ENCODE measurements at regions not wholly inside any gene's neighbourhood (a gene's known extent, or its start where the extent isn't known, plus 50 kb on each side); places are given as distances from the start of the nearest gene placed in this dataset.

DNA sequence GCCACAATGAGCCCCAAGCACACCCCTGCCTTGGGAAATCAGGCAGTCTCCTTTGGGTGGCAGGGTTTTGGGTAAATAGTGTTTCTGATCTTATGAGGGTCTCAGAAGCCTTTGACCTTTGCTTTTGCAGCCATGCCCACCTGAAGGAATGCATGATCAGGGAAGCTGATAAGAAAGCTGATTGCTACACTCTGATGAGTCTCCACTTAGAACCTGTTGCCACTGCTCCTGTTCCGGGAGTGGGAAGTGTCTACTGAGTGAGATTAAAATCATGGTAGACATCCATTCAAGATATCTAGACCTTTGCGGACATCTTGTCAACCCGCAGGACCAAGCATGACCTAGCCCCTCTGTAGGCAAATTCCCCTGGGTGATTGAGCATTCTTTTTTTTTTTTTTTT, 282.6 kb downstream of the SKIDA1 start:
- in situ Hi-C loops (cut with HindIII; ENCODE audit: low sequenced_read_pairs) = no loop called here

DNA sequence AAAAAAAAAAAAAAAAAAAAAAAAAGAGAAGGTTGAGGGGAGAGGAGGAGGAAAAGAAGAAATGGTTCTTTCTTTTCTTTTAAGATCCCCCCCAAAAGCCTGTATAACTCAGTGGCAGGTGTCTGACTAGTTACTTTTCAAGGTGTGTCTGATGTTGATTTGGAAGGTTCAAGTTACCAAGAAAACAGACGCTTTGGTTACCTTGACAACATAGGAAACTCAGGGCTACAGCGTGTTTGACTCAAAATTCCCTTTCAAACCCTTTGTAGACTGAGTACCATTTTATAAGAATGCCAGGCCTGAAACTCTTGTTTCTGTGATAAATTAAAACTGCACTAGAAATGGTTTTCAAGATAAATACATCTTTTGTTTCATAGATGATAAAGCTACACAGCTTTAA, 286.8 kb downstream of the SKIDA1 start:
- DNase-seq (ENCODE audit: low spot score) = no peak
- in situ Hi-C loops (cut with HindIII; ENCODE audit: low sequenced_read_pairs) = no loop called here

More for the DNA sequence above, 282.6 kb downstream of the SKIDA1 start:
- no peak for DNase-seq (ENCODE audit: low spot score)

DNA sequence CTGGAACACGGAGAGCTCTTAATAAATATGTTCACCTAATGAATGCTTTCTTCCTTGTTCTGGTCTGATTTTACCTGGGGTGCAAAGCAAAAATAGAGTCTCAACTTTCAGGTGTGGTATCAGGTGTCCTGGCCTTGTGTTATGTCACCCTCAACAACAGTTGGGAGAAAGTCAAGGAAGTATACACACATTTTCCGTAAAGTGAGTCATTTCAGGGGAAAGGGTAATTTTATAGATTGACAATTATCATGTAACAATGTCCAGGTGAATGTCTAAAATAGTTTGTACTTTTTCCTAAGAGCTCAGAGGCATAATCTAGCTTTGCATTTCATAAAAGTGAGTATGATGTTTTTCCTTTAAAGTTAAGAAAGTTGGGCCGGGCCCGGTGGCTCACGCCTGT, 287.4 kb downstream of the SKIDA1 start:
- in situ Hi-C loops (cut with HindIII; ENCODE audit: low sequenced_read_pairs) = no loop called here
- DNase-seq (ENCODE audit: low spot score) = no peak

DNA sequence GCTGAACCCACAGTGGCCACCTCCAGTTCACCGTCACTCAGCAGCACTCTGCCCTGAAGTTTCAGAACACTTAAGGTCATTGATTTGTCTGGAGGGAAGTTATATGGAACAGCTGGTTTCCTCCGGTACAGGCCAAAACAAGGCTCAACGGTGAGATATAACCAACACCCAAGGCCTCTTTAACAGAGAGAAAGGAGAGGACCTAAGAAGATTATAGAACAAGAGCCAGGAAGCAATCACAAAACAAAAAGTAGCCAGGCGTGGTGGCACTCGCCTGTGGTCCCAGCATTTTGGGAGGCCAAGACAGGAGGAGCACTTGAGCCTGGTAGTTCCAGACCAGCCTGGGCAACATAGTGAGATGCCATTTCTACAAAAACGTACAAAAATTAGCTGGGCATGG, 290.7 kb downstream of the SKIDA1 start:
- in situ Hi-C loops (cut with HindIII; ENCODE audit: low sequenced_read_pairs) = no loop called here
- DNase-seq (ENCODE audit: low spot score) = no peak

DNA sequence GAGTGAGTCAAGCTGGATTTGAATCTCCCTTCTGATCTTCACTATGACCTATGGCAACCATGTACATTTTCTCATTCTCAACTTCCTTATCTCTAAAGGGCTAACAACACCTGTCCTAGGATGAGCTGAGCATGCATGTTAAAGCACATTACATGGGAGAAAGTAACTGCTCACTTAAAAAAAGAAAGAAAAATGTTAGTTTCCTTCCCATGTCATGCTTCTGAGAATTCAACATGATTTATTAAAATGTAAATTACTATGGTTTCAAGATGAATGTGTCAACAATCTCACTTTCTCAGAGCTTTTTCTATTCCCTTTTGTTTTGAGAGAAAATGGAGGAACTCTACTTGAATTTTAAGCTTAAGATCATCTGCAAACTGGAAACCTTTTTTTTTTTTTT, 295.3 kb downstream of the SKIDA1 start:
- in situ Hi-C loops (cut with HindIII; ENCODE audit: low sequenced_read_pairs) = no loop called here
- DNase-seq (ENCODE audit: low spot score) = no peak

DNA sequence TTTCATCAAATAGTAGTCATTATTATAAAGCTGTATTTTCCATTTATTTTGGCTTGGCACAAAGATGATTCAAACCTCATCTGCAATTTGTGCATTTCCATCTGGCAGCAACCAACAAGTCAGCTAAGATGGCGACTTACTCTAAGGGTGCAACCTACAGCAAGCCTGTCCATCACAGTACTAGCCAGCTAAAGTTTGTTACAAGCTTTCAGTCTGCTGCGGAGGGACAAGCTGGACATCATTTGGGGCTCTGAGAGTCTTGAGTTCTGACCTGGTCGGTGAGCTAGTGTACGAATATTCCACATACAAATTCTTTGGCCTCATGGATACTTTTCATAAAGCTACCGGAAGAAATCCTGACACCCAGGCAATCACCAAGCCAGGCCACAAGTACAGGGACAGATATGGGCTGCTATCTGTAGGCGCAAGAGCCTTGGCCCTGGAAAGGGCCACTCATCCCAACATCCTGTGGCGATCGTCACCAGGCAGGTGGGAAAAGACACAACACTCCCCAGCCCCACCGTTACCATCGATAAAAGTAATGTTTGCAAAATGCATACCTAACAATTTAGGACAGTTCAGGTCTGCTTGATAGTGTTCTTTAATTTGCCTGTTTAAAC, 307.6 kb downstream of the SKIDA1 start:
- no peak for DNase-seq (ENCODE audit: low spot score)
- in situ Hi-C loops (cut with HindIII; ENCODE audit: low sequenced_read_pairs) = no loop called here

DNA sequence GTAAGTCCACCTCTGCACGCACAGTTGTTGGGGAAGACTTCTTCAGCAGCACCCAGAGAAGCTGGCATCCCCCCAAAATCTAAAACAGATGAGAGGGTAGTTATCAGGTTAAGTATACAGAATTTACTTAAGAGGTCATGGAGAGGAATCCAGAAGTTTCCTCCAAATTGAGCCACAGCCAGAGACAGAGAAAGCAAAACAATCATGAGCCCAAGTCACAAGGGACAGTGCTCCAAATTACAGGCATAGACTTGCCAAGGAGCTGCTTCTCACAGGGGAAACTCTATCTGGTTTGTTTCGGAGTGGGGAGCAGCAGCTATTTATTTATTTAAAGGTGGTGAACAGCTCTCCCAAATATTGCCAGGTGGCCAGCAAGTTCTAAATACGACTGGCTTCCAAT, 308.4 kb downstream of the SKIDA1 start:
- in situ Hi-C loops (cut with HindIII; ENCODE audit: low sequenced_read_pairs) = no loop called here
- DNase-seq (ENCODE audit: low spot score) = peak; percentile 6

DNA sequence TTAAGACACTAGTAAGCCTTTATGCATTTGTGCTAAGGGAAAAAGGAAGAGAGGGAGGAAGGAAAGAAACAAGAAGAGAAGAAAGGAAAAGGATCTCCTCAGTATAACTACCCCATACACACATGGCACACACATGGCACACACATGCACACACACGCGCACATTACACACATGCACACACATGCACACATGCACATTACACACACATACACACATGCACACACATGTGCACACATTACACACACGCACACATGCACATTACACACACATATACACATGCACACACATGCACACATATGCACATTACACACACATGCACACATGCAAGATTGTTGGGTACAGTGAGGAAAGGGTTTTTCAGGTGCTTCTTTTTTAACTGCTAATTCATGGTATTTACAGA, 311.2 kb downstream of the SKIDA1 start:
- in situ Hi-C loops (cut with HindIII; ENCODE audit: low sequenced_read_pairs) = no loop called here
- no peak for DNase-seq (ENCODE audit: low spot score)

DNA sequence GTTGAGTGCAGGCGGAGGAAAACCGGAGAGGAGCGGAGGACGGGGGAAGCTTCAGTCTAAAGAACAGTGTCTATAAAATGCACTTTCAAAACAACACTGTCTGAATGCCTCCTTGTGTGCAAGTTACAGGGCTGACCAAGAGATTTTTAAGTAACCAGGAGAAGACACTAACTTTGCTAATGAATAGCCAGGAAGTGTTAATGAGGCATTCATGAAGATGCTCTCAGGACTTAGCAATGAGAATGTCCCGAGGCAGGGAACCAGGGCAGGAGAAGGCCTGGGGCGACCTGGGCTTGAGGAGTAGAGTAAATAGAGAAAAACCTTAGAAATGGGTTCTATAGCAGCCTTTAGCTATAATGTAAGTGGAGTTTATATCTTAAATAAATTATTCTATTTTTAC, 312.1 kb downstream of the SKIDA1 start:
- in situ Hi-C loops (cut with HindIII; ENCODE audit: low sequenced_read_pairs) = no loop called here

DNA sequence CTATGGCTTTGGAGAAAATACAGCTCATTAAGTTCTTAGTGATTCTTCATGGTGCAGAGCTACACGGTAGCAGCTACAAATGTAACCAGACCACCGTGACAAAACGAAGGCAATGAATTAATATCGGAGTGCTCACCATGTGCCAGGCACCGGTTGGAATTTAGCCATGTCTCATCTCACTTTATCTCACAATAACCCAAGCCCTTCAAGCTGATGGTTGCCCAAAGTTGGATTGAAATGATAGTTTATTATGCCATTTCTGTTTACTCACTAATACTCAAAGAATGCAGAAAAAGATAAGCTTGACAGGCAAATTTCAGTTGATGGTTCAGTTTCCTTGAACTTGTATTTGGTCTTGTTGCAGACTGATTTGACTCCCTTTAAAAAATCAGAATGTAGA, 312.6 kb downstream of the SKIDA1 start:
- no peak for DNase-seq (ENCODE audit: low spot score)
- in situ Hi-C loops (cut with HindIII; ENCODE audit: low sequenced_read_pairs) = no loop called here

More for the DNA sequence above, 312.1 kb downstream of the SKIDA1 start:
- DNase-seq (ENCODE audit: low spot score) = no peak

DNA sequence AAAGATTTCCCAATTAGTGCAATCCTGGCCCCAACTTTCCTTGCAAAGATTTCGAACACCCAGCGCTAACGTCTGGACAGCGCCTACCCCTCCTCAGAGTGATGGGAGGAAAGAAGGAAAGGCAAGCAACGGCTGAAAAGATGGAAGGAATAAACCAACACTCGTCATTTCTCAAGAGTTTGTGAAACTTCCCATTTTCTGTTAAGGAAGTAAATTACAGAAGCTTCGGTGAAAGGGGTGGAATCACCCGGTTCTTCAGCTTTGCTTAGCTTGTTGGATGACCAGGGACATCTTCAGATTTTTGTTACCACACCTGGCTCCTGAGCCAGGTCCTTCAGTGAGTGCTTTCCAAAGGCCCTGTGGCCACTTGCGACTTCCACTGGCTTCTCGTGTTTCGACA, 313.1 kb downstream of the SKIDA1 start:
- no peak for DNase-seq (ENCODE audit: low spot score)
- in situ Hi-C loops (cut with HindIII; ENCODE audit: low sequenced_read_pairs) = no loop called here

DNA sequence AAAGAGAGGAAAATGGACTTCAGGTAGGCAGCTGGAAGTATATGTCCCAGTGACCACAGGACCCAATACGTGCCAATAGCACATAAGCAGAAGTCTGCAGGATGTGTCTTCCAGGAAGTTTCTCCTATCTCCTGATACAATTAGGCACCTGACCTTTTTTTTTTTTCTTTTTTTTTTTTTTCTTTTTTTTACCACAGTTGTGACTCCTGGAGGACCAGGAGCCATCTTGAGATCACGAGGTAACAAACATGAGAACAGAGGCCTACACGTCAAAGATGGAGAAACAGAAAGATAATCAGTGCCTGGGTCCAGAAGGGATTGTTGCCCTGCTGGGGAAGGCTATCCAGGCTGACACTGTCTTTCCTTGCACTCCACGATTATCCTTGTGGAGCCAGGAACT, 312.4 kb upstream of the NEBL start:
- in situ Hi-C loops (cut with HindIII; ENCODE audit: low sequenced_read_pairs) = no loop called here
- DNase-seq (ENCODE audit: low spot score) = no peak

DNA sequence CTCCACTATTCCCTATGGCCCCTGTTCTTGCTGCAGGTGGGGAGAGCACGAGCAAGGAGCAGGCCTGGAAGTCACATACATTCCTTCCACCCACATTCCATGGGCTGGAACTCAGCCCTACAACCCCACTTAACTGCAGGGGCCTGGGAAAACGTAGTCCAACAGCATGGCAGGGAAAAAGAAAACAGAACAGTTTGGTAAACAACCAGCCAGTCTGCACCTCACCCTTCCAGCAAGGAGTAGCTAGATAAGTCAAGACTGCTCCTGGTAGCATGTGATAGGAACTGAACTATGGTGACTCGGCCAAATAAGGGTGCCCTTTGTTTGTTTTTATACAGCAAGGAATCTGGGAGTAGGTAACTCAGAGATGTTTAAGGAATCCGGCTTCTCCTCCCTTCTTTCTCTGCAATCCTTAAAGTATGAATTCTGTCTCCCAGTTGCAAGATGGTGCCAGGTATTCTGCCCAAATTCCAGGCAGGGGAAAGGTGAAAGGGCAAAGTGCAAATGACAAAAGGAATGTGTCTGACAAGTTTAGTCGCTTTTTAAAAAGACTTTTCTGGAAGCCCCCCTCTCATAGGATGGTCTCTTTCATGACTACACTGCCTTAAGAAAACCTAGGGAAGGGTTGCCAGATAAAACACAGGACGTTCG, 311.7 kb upstream of the NEBL start:
- in situ Hi-C loops (cut with HindIII; ENCODE audit: low sequenced_read_pairs) = no loop called here
- no peak for DNase-seq (ENCODE audit: low spot score)

DNA sequence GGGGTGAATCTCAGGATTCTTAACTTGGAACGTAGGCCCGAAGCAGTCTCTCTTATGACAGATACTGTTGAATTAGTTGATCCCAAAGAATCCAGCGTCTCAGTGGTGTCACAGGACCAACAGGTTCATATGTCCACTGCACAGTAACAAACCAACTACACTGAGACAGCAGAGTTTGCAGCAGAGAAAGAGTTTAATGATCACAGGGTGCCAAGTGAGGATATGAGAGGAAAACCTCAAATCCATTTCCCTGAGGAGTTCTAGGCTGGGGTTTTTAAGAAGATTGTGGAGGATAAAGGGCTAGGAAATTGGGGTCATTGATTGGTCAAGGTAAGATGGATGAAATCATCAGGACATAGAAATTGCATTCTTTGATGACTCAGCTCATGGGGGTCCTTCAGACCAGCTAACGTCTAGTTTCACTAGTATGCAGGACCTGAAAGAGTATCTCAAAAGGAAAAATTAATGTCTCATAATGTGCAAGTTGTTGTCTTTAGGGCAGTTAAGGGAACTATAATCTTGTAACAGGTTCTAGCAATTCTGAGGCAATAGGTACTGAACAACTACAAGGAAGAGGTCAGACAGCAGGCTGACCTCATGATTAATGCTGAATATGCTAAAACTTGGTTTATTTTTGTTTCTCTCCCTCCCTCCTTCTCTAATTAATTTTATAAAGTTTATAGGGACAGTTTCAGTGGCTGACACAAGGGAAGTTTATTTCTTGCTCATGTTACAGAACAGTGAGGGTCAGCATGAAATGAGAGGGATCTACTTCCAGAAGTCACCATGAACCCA, 310.9 kb upstream of the NEBL start:
- in situ Hi-C loops (cut with HindIII; ENCODE audit: low sequenced_read_pairs) = no loop called here
- DNase-seq (ENCODE audit: low spot score) = no peak

DNA sequence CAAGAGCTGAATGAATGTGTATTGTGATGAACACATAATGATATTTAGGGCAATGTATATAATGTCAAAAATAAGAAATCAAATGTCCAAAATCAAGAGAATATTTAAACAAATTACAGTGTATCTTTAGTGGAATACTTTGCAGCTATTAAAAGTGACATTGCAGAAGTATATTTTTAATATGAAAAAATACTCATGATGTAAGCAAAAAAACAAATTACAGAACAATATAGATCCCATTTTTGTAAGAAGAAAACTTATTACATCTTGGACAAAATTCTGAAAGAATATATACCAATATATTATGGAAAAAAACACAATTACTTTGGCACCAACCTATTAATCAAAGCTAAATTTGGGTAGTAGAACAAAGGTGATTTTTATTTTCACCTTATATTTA, 308.2 kb upstream of the NEBL start:
- in situ Hi-C loops (cut with HindIII; ENCODE audit: low sequenced_read_pairs) = no loop called here
- no peak for DNase-seq (ENCODE audit: low spot score)

DNA sequence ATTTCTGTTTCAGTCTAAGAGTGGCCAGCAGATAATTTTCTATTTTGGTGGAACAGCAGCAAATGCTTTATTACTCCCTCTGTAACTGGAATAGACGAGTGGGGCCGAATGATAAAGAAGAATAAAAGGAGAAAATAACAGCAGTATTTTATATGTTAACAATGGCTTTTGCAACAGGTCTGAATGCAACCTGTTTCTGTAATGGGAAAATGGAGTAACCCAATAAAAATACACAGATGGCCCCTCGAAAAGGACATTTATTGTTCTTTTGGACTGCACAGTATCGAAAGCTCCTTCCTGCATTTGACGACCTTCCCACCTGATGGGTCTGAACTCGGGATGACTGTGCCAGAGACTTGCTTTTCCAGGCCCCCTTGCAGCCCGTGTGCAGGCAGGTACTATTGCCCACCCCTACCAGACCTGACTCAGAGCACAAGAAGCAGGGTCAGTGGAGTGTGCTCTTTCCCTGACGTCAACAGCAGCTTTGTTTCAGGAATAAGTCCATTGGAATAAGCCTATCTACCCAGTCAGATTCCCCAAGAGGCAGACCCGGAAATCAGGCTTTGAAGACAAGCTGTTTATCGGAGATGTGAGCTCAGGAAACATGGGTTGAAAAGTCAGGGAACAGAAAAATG, 306.5 kb upstream of the NEBL start:
- in situ Hi-C loops (cut with HindIII; ENCODE audit: low sequenced_read_pairs) = no loop called here
- no peak for DNase-seq (ENCODE audit: low spot score)

DNA sequence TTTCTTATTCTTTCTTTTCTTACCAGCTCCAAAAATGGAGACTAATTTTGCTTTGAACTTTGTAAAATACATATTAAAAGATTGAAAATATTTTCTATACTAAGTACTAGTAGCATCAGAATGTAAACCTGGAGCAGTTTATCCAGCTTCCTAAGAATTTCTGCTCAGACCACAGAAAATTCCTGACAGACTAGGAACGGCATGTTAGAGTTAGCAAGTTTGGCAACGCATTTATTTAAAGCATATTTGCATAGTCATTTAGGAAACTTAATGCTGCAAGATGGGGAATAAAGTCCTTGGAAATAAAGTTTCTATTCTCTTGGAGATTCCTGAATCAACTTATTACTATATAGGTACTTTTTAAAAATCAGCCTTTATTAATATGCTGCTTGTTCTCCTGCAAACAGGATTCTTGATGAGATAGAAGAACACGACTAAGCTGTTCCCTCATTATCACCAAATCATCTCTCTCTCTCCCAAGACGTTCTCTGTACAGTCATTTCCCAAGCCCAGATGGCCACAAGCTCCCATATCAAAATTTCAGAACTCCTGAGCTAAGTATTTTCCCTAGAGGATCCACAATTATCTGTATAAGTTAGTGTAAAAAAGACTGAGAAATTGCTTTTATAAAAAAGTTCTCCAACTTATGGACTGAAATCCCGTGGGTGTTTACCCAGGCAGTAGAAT, 305.8 kb upstream of the NEBL start:
- no peak for DNase-seq (ENCODE audit: low spot score)
- in situ Hi-C loops (cut with HindIII; ENCODE audit: low sequenced_read_pairs) = no loop called here

DNA sequence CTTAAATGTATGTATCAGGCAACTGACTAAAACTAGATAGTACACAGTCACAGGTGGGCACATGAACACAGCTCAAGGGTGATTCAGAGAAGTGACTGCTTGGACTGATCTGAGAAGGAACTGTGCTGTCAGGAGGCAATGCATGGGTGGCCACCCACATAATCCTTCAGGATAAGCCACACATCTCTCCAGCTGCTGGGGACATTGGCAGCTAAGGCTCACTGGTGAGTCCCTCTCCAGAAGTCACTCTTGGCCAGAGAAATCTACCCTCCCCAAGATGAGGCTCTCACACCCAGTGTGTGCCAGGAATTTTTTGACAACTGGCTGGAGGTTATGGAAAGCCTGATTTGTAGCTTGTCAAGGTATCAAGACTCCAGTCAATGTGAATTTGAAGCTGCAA, 302.4 kb upstream of the NEBL start:
- DNase-seq (ENCODE audit: low spot score) = no peak
- in situ Hi-C loops (cut with HindIII; ENCODE audit: low sequenced_read_pairs) = no loop called here

DNA sequence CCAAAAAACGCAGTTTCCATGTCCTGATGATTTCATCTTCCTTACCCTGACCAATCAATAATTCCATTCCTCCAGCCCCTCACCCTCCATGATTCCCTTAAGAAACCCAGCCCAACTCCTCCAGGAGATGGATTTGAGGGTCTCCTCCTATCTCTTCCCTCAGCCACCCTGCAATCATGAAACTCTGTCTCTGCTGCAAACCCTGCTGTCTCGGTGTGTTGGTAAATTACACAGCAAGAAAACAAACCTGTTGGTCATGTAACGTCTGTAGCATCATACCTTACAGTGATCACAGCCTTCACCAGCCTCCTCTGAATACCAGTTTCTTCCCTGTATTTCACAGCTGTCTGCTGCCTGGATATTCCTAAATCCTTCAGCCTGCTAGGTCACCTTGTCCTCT, 300.7 kb upstream of the NEBL start:
- in situ Hi-C loops (cut with HindIII; ENCODE audit: low sequenced_read_pairs) = no loop called here
- DNase-seq (ENCODE audit: low spot score) = no peak
